GM12875 (cell line): ENCODE measurements at regions not wholly inside any gene's neighbourhood (a gene's known extent, or its start where the extent isn't known, plus 50 kb on each side); places are given as distances from the start of the nearest gene placed in this dataset.
"Not testable (repeated sequence)": the region's sequence is repeated elsewhere in the genome, so short reads cannot be mapped to it uniquely, and the experiment has no call there.

Experiments used
- H3K4me3 ChIP-seq: one replicate; pipeline ENCODE4 v1.5.1; 2011; ENCODE audit warnings: low read depth, low read length, control low read depth
- TF ChIP-seq, protein P1 (sequence below): IDR thresholded peaks from 2 replicates; pipeline ENCODE4 v1.5.1; 2011; ENCODE audit warnings: low read depth, mild to moderate bottlenecking, control low read depth, inconsistent platforms, low read length, moderate library complexity, borderline replicate concordance; ENCODE audit not compliant: insufficient read depth

DNA sequence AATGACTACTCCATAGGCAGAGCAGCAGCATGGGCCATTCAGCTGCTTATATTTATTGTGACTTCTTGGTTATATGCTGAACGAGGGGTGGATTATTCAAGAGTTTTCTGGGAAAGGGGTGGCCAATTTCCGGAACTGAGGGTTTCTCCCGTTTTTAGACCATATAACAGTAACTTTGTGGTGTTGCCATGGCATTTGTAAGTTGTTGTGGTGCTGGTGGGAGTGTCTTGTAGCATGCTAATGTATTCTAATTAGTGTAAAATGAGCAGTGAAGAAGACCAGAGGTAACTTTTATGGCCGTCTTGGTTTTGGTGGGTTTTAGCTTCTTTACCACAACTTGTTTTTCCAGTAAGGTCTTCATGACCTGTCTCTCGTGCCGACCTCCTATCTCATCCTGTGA, 139.6 kb downstream of the KLF6 start:
- H3K4me3 ChIP-seq = no peak overlapping the region
- TF ChIP-seq, protein P1, sequence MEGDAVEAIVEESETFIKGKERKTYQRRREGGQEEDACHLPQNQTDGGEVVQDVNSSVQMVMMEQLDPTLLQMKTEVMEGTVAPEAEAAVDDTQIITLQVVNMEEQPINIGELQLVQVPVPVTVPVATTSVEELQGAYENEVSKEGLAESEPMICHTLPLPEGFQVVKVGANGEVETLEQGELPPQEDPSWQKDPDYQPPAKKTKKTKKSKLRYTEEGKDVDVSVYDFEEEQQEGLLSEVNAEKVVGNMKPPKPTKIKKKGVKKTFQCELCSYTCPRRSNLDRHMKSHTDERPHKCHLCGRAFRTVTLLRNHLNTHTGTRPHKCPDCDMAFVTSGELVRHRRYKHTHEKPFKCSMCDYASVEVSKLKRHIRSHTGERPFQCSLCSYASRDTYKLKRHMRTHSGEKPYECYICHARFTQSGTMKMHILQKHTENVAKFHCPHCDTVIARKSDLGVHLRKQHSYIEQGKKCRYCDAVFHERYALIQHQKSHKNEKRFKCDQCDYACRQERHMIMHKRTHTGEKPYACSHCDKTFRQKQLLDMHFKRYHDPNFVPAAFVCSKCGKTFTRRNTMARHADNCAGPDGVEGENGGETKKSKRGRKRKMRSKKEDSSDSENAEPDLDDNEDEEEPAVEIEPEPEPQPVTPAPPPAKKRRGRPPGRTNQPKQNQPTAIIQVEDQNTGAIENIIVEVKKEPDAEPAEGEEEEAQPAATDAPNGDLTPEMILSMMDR = no peak

DNA sequence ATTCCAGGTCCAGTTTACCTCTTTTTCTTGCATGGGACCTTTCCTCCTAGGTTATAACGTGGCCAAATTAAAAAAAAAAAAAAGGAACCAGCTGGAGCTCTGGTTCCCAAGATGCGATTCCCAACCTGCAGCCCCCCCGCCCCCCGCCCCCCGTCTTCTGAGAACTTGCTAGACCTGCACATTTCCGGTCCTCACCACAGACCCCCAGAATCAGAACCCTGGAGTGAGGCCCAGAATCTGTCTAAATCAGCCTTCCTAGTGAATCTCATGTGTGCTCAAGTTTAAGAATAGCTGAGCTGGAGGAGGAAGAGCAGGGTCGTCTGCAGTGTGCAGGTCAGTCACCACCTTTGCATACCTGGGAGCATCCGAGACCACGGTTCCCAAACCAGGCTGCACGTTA, 144.2 kb downstream of the KLF6 start:
- no peak overlapping the region for H3K4me3 ChIP-seq
- TF ChIP-seq, protein P1 = no peak

DNA sequence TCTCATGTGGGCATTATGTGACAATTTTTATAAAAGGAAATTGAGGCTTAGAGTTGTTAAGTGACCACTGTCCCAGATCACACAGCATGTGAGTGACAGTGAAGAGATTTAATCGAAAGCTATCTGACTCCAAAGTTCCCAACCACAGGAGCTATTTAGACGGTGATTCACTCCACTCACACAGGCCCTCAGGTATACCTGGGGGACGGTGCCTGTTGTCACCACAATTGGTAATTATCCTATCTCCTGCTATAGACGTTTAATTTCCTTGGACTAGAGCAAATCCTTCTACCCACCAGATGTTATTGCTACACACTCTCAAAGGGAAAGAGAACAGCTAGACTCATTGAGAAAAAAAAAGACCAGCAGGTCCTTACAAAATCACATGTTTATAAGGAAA, 145.5 kb downstream of the KLF6 start:
- TF ChIP-seq, protein P1 = no peak
- no peak overlapping the region for H3K4me3 ChIP-seq

DNA sequence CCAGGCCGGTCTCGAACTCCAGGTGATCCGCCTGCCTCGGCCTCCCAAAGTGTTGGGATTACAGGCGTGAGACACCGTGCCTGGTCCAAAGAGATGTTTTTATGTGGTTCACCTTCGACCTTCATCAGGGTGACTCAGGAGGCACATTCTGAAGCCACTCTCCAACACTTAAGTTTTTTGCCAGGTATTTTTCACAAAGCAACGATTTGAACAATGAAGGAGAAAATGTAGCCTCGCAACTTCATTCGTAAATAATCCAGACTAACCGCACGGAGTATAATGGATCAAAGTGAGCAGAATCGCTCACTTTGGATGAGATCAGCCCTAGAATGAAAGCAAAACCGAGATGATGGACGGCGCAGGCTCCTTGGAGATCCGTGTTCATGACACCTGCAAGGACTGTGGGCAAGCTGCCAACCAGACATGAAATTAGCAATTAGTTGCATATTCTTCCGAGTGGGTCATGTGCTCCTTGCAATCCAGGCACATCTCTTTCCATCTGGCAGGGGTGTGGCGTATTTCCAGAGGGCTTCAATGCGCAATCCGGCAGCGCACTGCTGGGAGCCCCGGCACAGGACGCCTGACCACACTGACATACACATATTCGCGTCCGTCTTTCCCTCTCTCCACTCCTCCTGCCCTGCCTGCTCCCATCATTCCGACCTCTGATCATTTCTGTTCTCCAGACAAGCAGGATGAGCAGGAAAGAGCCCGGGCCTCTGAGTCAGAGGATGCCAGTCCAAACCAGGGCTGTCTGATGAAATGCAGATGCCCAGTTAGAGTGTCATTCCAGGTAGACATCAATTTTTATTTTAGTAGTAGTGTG, 148.4 kb downstream of the KLF6 start:
- no peak overlapping the region for H3K4me3 ChIP-seq
- TF ChIP-seq, protein P1 = no peak

DNA sequence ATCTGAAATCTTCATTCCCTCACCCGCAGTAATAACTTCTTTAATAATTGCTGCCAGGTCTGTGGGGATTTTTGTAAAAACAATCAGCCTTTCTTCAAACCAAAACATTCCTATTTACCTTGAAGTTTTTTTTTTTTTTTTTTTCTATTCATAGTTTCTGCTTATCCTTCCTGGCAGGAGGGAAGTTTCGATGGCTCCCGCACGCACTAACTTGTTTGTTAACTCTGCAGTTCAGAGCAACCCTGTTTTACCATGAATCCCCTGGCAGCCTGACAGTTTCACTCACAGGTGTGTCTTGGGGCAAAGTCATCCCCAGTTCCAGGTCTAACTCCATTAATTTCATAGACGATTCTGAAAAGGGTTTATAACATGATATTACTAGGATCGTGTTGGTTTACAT, 149.3 kb downstream of the KLF6 start:
- H3K4me3 ChIP-seq = no peak overlapping the region
- TF ChIP-seq, protein P1 = no peak

DNA sequence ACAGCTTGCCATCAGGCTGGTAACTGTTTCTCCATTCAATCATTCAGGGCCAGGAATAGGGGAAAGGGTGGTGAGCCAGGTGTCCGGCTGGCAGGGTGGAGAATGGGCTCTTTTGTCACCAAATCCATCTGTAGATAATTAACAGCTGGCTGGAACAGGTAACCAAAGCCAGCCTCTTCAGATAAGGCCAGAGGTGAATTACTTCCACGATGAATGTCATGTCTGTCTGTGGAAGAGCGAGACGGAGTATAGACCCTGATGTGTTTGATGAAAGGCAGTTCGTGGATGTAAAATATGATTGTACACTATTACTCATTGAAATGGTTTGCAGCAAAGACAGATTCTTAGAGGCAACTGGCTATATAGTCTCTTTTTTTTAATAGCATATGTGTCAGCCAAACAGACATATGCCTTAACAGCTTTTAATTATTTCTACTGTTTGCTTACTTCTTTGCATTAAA, 149.8 kb downstream of the KLF6 start:
- TF ChIP-seq, protein P1 = no peak
- no peak overlapping the region for H3K4me3 ChIP-seq

DNA sequence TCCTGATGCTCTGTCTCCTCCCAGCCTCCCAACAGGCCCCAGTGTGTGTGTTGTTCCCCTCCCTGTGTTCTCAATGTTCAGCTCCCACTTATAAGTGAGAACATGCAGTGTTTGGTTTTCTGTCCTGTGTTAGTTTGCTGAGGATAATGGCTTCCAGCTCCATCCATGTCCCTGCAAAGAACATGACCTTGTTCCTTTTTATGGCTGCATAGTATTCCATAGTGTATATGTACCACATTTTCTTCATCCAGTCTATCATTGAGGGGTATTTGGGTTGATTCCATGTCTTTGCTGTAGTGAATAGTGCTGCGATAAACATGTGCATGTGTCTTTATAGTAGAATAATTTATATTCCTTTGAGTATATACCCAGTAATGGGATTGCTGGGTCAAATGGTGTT, 150.4 kb downstream of the KLF6 start:
- H3K4me3 ChIP-seq = not testable (repeated sequence)
